ENCODE measurements at regions not wholly inside any gene's neighbourhood (a gene's known extent, or its start where the extent isn't known, plus 50 kb on each side); places are given as distances from the start of the nearest gene placed in this dataset.

DNA sequence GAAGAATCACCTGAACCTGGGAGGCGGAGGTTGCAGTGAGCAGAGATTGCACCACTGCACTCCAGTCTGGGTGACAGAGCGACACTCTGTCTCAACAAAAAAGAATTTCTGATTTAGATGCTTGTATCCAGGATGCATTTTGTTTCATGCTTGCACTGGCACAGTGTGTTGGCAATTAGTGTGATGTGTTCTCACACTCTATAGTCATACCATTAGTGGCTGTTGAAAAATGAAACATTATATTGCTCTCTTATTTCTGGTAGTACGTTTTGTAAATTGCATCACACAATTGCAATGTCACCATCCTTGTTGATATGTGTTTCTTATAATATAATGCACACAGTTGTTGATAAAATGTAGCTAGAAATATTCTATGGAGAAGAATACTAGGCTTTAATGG is 51.3 kb upstream of the RMST start:
- H3K36me3 Mint-ChIP-seq: no peaks in the 10 kb centered on the region
- H3K4me1 Mint-ChIP-seq: no peaks in the 10 kb centered on the region
- H3K27me3 Mint-ChIP-seq: no peaks in the 10 kb centered on the region
- peaks cover 0 to 4% (median 0%) of the 10 kb centered on the region in 7 donors for H3K9me3 Mint-ChIP-seq
- Histone ChIP-seq H3K27ac (ENCODE audit: insufficient read depth, low read length, poor library complexity, severe bottlenecking) (no peak overlapping the region), H3K9me3 (ENCODE audit: control insufficient read depth in 2 of 2, low read length in 2 of 2) (no peaks in the 10 kb centered on the region), H3K36me3 (ENCODE audit: control insufficient read depth, insufficient read depth, low read length) (no peaks in the 10 kb centered on the region), H3K27me3 (ENCODE audit: control insufficient read depth, insufficient read depth, low read length) (no peaks in the 10 kb centered on the region), H3K4me1 (ENCODE audit: control insufficient read depth, insufficient read depth, low read length, poor library complexity, severe bottlenecking) (no peaks in the 10 kb centered on the region), H3K4me3 (ENCODE audit: low read depth, low read length) (no peak overlapping the region)
- H3K4me3 Mint-ChIP-seq: no peak overlapping the region
- no peak overlapping the region for H3K27ac Mint-ChIP-seq
- ATAC-seq (ENCODE audit: low read depth in 2 of 2) (no peak), DNase-seq (no peak)

Measured in CD4-positive, CD25-positive, alpha-beta regulatory T cell (primary cell).